Left cardiac atrium (tissue), 4 donors: ENCODE measurements at regions not wholly inside any gene's neighbourhood (a gene's known extent, or its start where the extent isn't known, plus 50 kb on each side); places are given as distances from the start of the nearest gene placed in this dataset.

ENCODE experiments used
- ATAC-seq, 2 donors: fragments of 200-7000 bp; cut with Tn5 transposase; one replicate each; pipeline ENCODE4 v1.9.1; 2020; ENCODE audit warnings: mild to moderate bottlenecking in 2 of 2, moderate library complexity in 2 of 2
- DNase-seq: peaks from one replicate; pipeline ENCODE4 v3.0.0-alpha.2; 2020
- intact Hi-C, 2 donors: fragments of 100-400 bp; cut with DNase I; formaldehyde crosslinking; loops; one replicate each; pipeline versions ENCODE4 v1.14.1 to v1.15.1; 2022 to 2023
- donor health status: DM: no; HTN: yes; CAD: no.
- donor health status: DM: no; HTN: yes; CAD: no; lungs with severe emphysema.
- donor health status: DM: yes; HTN: yes; CAD: no.
- donor health status: Dilated cardiomyopathy.

DNA sequence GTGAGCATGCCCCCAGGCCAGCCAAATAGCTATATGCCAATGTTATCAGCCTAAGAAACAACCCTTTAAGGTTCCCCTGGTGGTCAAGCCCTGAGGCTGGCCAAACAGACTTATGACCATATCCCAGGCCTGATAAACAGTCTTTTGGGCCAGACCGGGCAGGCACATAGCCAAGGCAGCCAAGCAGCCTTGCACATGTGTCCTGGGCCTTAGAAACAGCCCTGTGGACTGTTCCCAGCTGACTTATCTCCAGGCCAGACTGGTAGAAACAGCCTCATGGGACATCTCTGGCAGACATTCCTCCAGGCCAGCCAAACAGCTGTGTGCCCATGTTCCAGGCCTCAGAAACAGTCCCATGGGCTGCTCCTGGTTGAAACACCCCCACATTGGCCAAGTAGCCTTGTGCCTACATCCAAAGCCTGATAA lies 295.0 kb upstream of the MGAT4C start:
- intact Hi-C loops: no loop called here
- DNase-seq: peak; percentile 45

DNA sequence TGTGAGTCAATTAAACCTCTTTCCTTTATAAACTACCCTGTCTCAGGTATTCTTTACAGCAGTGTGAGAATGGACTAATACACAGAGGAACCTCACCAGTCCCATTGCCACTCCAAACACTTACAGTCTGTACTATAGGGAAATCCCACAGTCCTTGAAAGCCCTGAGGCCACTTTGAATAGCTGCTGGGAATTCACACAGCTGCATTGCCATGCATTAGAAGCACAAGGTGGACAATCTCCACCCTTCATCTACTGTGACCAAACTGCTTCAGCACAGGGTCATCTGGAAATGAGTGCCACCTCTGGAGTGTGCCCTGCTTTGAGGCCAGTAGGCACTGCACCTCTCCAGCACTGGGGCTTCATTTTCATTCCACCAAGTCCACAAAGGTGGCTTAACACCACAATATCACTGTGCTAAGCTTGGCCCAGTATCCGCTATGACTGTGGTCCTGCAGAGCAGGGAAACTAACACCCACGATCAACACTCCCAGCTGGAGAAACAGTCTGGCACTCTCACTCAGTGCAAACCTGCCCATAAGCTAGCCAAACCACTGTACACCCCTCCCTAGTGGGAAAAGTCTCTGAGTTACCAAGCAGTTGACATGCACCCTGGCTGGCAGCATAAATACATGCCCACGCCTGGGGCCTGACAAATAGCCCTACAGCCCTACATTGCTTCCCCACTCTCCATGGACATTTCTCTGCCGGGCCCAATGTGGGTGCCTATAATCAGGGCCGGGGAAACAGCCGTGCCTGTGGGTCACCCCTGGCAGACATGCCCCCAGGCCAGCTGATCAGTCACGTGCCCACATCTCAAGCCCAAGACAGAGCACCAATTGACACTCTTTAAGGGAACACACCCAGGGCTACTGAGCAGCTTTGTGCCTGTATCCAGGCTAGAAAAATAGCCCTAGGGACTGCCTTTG lies 294.3 kb upstream of the MGAT4C start:
- intact Hi-C loops: no loop called here
- peak; percentile 47 to 62 for ATAC-seq
- no peak for DNase-seq

More for the DNA sequence above, 295.0 kb upstream of the MGAT4C start:
- ATAC-seq: peak; percentile 91 to 93

DNA sequence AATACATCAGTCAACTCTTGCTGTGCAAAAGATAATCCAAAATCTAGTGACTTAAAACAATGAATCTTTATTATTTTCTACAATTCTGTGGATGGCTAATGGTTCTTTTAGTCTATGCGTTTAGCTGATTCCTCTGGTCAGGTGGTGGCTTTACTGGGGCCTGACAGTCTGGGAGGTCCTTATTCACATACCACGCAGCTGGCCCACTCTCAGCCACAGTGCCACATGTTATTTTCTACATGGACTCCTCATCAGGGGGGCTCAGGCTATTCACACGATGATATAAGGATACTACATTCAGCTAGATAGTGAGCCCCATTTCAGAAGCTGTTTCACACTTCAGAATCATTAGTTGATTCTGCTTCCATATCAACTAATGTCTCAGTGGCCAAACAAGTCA lies 287.5 kb upstream of the MGAT4C start:
- ATAC-seq (no peak), DNase-seq (no peak)
- intact Hi-C loops: no loop called here

DNA sequence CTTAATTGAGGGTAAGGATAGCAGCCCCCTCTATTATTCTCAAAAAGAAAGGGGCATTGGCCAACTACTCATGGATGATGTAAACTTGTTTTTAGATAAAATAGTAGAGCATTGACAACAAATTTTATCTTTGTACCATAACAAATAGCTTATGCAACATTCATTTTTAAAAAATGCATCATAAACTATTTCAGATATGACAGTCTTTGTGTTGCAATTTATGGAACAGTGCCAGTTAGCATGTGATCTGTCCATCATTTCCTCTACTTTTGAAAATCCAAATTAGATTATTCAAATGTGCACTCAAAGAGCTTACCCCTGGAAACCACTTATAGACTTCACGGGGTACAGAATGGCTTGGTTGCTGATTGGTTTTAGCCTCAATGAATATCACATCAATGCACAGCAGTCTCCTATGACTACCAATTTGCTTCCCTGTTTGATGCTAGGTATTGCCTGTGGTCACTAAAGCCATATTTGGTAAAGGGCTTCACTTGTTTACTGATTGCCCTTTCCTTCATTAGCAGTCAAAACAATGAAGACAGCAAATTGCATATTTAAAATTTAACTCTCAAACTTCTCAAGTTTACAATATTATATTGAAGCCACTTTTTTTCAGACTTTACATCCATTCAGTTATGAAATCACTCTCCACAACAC lies 274.9 kb upstream of the MGAT4C start:
- ATAC-seq: no peak
- intact Hi-C loops: no loop called here

DNA sequence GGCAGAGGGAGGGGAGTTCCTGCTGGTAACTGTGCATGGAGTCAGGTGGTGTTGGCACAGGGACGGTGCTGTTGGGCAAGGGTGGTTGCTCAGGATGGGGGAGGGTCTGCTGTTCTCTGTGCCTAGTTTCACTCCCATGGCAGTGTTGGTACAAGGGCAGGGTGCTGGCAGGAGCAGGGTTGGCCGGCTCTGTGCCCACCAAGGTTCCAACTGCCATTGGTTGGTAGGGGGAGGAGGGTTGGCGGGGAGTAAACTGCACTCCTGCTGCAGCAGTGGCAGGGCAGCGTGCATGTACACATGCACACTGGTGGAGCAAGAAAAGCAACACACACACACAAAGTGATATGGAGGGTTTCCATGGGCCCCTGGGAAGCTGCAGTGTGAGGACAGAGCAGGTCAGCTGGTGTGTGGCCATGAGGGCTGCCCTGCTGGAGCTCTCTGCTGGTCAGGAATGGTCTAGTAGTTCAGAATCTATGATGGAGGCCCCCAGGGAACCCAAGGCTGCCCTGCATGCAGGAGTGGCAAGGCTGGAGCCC lies 269.9 kb upstream of the MGAT4C start:
- DNase-seq (no peak), ATAC-seq (no peak)
- intact Hi-C loops: no loop called here

More for the DNA sequence above, 274.9 kb upstream of the MGAT4C start:
- no peak for DNase-seq

DNA sequence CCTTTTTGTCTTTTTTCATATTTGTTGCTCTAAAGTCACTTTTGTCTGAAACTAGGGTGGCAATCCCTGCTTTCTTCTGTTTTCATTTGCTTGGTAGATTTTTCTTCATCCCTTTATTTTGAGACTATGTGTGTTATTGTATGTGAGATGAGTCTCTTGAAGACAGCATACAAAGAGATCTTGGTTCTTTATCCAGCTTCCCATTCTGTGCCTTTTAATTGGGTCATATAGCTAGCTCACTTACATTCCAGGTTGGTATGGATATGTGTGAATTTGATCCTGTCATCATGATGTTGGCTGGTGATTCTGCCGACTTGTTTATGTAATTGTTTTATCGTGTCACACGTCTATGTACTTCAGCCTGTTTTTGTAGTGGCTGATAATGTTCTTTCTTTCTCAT lies 267.7 kb upstream of the MGAT4C start:
- no peak for DNase-seq
- no peak for ATAC-seq
- intact Hi-C loops: no loop called here

DNA sequence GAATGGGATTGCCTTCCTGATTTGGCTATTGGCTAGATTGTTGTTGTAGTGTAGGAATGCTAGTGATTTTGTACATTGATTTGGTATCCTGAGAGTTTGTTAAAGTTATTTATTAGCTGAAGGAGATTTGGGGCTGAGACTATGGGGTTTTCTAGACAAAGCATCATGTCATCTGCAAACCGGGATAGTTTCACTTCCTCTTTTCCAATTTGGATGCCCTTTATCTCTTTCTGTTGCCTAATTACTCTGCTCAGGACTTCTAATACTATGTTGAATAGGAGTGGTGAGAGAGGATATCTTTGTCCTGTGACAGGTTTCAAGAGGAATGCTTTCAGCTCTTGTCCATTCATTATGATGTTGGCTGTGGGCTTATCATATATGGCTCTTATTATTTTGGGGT lies 265.7 kb upstream of the MGAT4C start:
- DNase-seq (no peak), ATAC-seq (no peak)
- intact Hi-C loops: no loop called here

DNA sequence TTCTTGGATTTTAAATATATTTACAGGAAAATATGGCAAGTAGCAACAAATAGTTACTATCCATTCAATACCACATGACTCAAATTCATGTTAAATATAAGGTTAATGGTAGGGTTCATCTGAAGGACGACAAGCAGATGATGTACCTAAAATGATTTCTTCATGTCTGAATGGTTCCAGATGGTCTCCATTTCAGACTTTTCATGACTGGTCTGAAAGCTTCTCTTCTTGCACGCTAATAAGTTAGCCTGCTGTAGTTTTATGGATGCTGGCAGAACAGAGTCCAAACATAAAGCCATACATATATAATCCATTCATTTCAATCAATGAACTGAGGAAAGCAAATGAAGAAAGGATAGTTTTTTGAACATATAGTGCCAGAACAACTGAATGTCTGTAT lies 257.0 kb upstream of the MGAT4C start:
- intact Hi-C loops: no loop called here
- DNase-seq (no peak), ATAC-seq (no peak)

DNA sequence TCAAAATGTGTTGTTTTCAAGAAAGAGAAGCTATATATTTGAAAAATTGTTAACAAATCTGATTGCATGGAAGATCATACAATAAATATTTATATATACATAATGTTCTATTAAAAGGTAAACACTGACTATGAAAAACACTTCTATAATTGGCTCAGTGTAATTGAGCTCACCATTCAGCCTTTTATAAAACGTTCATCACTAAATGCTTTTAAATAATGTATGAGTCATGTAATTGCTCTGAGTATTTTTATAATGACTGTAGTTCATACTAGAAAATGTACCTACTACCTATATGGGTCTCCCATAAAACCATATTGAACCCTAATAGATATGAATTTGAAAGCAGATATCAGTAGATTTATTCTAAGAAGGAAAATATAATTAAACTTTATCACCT lies 240.4 kb upstream of the MGAT4C start:
- ATAC-seq (no peak), DNase-seq (no peak)
- intact Hi-C loops: no loop called here

DNA sequence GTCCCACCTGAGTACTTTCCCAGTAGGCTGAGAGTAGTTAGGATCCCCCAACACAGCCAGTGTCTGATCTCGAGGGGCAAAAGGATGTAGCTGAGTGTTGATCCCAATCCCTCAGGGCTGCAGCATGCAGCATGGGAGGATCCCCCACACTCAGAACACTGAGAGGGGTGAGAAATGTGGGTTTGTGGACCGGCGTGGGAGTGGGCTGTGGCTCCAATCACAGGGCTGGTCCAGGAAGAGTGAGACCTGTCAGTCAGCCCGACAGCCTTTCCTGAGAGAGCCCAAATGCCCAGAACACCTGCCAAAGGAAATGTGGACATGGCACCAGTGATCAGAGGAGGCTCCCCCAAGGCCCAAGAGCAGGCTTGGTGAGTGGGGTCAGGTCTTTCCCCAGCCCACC lies 228.3 kb upstream of the MGAT4C start:
- DNase-seq: no peak
- no peak for ATAC-seq
- intact Hi-C loops: no loop called here

DNA sequence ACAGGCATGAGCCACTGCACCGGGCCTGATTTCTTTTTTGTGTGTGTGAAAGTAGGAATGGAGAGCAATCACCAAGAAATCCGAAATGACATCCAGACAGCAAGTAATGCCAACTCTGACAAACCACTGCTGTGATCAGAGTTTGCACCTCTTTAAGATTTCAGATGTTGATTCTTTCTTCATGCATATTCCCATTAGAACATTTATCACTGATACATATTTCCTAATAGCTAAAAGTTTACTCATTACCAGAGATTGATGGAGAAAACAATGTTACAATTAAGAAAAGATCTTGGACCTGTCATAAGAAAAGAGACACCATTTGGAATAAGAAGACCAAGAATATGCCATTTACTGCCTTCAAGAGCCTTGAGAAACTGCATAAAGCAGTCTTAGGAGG lies 217.0 kb upstream of the MGAT4C start:
- ATAC-seq (no peak), DNase-seq (no peak)
- intact Hi-C loops: no loop called here

DNA sequence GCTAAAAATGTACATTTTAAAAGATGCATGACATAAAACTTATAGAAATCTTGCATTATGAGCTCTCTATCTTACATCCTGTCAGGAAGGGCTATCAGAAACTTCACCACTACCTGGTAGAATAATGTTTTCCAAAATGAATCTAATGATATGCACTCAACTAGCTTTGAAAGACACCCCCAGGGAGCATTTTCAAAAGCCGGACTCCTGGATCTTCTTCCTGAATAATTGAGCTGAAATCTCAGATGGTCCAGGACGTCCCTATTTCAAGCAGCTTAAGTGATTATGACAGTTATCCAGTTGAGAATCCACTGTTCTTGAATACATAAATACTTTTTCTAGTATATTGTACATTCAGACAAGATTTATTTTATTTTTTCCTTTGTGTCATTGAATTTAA lies 200.6 kb upstream of the MGAT4C start:
- intact Hi-C loops: no loop called here
- DNase-seq (no peak), ATAC-seq (no peak)

DNA sequence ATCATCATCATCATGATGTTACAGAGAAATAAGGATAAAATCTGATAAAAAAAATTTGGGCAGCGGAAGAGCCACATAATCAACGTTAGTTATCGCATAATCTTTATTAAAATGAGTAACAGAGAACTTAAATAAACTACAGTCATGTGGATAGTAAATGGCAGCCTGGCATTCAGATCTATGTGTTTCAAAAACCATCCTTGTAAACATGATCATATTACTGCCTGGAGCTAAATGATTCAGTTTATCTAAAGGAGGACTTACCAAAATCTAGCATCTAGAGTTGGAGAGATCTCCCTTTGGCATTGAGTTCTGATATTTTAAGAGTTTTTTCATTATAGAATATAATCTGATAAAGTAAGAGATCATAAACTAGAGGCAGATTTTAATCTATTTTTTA lies 200.1 kb upstream of the MGAT4C start:
- no peak for ATAC-seq
- intact Hi-C loops: no loop called here

DNA sequence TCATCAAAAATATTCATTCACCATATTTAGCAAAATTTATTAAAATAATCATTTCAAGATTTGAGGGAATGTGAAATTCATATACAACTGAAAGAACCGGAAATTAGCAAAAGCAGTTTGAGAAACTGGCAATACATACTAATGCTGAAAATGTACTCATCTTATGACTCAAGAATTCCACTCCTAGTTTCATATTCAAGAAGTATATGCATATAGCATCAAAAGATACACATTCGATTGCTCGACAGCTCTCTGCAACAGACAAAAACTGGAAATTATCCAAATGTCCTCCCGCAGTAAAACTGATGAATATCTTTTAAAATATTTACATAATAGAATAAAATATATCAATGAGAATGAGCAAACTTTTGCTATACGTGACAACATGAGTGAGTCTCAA lies 189.2 kb upstream of the MGAT4C start:
- ATAC-seq (no peak), DNase-seq (no peak)
- intact Hi-C loops: no loop called here

More for the DNA sequence above, 200.1 kb upstream of the MGAT4C start:
- DNase-seq: no peak

DNA sequence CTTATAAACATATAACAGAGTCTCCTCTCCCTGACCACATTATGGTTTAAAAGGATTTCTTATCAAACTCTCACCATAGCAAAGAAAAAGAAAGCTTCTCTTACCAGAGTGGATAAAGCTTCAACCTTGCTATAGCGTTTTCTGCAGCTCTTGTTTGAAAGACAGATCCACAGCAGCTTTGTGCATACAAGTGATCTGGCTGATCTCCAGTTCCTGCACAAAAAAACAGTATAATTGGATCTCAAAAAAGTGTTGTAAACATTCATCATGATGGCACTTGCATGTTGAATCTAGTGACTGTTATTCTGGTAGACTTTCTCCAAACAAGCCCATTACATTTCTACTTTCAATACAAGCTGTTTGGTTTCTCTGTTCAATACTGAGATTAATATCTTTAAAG lies 178.9 kb upstream of the MGAT4C start:
- ATAC-seq: no peak
- no peak for DNase-seq
- intact Hi-C loops: no loop called here

DNA sequence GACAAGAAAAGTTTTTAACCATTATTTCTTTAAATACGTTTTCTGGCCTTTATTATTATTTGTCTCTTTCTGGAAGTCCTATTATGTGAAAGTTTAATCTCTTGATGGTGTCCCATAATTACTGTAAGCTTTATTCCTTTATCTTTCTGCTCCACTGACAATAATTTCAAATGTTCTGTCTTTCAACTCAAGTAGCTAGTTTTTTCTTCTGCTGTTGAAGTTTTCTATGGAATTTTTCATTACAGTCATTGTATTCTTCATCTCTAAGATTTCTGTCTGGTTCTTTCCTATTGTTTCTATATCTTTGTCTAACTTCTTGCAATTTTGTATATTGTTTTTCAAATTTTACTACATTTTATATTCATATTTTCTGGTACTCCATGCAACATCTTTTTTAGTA lies 173.6 kb upstream of the MGAT4C start:
- intact Hi-C loops: no loop called here
- ATAC-seq (no peak), DNase-seq (no peak)

DNA sequence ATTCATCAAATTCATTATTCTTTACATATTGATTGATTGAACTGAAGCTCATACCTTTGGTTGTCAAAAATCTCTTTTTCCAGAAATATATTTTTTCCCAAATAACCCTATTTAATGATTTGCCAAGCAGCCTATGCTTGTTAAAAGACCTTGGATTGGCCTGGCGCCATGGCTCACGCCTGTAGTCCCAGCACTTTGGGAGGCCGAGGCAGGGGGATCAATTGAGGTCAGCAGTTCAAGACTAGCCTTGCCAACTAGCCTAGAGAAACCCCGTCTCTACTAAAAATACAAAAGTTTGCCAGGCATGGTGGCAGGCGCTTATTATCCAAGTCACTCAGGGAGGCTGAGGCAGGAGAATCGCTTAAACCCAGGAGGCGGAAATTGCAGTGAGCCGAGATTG lies 165.1 kb upstream of the MGAT4C start:
- intact Hi-C loops: no loop called here
- ATAC-seq (no peak), DNase-seq (no peak)

DNA sequence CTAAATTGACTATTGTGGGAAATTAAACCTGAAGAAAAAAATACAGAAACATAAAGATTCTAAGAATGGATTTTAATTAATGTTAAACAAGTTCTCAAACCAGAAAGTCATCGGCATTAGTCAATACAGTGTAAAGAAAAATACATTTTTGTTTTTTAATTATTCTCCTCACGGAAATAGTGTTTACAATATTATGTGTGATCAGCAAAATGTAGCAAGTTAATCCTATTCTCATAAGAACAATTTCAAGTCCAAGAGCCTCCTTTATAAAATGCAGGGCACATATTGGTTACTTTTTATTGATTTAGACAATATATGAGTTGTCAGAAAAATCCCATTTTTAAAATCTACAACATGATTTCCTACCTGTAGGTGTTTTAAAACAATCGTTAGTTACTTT lies 158.0 kb upstream of the MGAT4C start:
- DNase-seq (no peak), ATAC-seq (no peak)
- intact Hi-C loops: no loop called here

DNA sequence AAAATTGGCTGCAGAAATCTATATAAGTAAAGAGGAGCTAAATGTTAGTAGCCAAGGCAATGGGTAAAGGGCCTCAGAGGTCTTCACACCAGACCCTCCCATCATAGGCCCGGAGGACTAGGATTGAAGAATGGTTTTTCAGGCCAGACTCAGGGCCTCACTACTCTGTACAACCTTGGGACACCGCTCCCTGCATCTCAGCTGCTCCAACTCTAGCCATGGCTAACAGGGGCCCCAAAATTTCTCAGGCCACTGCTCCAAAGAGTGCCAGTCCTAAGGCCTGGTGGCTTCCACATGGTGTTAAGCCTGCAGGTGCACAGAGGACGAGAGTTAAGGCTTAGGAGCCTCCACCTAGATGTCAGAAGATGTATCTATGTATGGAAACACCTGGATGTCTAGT lies 155.5 kb upstream of the MGAT4C start:
- DNase-seq (no peak), ATAC-seq (no peak)
- intact Hi-C loops: no loop called here

DNA sequence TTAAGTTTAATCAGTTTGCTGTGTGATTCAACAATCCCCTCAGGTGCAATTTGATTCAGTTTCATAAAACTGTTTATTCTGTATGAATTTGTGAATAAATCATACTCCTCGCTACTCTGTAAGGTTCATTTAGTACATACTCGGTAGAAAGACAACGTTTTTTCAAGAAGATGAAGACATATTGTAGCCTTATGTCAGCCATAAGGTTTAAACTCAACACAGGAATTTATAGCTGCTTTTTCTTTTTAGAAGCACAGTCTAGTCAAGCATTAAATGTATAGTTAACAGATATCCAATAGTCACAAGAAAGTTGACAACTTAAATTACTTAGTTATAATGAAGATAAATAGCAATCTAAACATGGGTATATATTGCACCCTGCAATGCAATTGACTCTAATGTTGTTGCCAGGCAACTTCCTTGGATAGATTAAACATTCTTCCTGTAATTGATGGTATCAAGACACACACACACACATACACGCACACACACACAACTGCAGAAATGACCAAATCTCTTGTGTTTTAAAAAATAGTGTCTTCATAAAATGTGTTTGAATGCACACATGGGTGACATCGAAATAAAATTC lies 151.5 kb upstream of the MGAT4C start:
- no peak for DNase-seq
- ATAC-seq: no peak
- intact Hi-C loops: no loop called here
